ENCODE measurements at regions not wholly inside any gene's neighbourhood (a gene's known extent, or its start where the extent isn't known, plus 50 kb on each side); places are given as distances from the start of the nearest gene placed in this dataset.

DNA sequence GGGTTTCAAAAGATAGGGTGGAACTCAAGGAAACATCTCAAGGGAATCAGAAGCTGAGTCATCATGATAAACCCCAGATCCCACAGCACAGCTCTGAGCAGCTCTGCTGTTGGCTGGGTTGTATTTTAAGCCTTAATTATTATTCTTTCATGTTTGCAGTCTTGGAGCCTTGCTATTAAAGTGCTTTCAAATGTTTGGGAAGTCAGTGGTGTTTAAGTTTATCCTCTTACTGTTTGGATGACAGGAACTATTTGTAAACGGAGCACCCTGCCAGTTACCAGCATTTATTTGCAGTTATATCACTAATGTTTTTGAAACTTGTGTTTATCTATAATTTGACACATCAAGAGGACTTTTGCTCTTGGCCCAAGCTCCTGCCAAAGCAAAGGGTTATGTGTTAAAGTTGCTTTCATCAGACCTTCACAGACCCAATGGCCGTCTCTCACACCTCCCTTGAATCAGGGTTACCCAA is 141.1 kb upstream of the SPDL1 start:
- no peak for TF ChIP-seq CTCF (IDR thresholded peaks at IDR 0.05; ENCODE audit: poor library complexity)
- no peak for TF ChIP-seq EZH2phosphoT487 (IDR thresholded peaks at IDR 0.05; ENCODE audit: low read depth, severe bottlenecking, unreplicated experiment)
- no peak for TF ChIP-seq EZH2 (IDR thresholded peaks at IDR 0.05; ENCODE audit: borderline replicate concordance)
